Progenitor cell of endocrine pancreas (in vitro differentiated cells): ENCODE measurements at regions not wholly inside any gene's neighbourhood (a gene's known extent, or its start where the extent isn't known, plus 50 kb on each side); places are given as distances from the start of the nearest gene placed in this dataset. TPM values are rescaled to one million over a fixed set of nuclear protein-coding genes. Genes with fewer than 3 reads are reported as not detected.

Experiments used
- DNase-seq: peaks from one replicate; pipeline ENCODE4 v3.0.0; 2021; ENCODE audit warnings: low spot score; ENCODE audit not compliant: unreplicated experiment
- H3K27ac Mint-ChIP-seq: 2 replicates; pipeline ENCODE4 v1.8.0; 2021; ENCODE audit warnings: mild to moderate bottlenecking, moderate library complexity, mixed read lengths
- H3K27me3 Mint-ChIP-seq: 2 replicates; pipeline ENCODE4 v1.8.0; 2021; ENCODE audit warnings: mixed read lengths
- H3K36me3 Mint-ChIP-seq: 2 replicates; pipeline ENCODE4 v1.8.0; 2022; ENCODE audit warnings: mixed read lengths; ENCODE audit not compliant: insufficient read depth
- H3K4me1 Mint-ChIP-seq: 2 replicates; pipeline ENCODE4 v1.8.0; 2021; ENCODE audit warnings: low read depth, mixed read lengths
- H3K4me3 Mint-ChIP-seq: 2 replicates; pipeline ENCODE4 v1.8.0; 2021; ENCODE audit warnings: low read depth, mild to moderate bottlenecking, moderate library complexity, mixed read lengths
- H3K9me3 Mint-ChIP-seq: 2 replicates; pipeline ENCODE4 v1.8.0; 2021; ENCODE audit warnings: low read depth, mixed read lengths
- microRNA-seq: library from miRNA; unstranded; fragments of <30 nt; microRNA quantifications from one replicate; pipeline ENCODE4 v1.1.0, GENCODE V29; 2020; ENCODE audit warnings: borderline number of aligned reads; ENCODE audit not compliant: unreplicated experiment
- TF ChIP-seq, protein P1 (sequence below): fragments of 200-600 bp; sonication (generic); IDR thresholded peaks from one replicate; pipeline ENCODE4 v1.5.0; 2021; ENCODE audit warnings: antibody characterized with exemption, mild to moderate bottlenecking; ENCODE audit not compliant: unreplicated experiment

DNA sequence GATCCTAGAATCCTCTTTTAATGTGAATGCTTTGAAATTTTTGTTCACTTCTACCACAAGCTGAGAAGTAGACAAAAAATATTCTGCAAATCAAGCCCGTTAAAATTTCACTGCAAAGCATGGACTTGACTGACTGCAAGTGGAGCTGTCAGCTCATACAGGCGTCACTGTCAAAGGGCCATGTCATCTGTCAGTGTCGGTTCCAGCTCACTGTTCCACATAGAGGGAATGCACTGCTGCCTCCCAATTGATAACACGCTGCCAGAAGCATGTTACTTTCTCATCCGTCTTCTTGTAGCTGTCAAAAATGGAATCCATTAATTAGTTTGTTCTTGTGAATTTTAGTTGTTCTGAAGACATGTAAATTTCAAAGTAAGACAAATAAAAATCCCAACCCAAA lies 50.4 kb upstream of the FBXL4 start:
- TF ChIP-seq, protein P1, sequence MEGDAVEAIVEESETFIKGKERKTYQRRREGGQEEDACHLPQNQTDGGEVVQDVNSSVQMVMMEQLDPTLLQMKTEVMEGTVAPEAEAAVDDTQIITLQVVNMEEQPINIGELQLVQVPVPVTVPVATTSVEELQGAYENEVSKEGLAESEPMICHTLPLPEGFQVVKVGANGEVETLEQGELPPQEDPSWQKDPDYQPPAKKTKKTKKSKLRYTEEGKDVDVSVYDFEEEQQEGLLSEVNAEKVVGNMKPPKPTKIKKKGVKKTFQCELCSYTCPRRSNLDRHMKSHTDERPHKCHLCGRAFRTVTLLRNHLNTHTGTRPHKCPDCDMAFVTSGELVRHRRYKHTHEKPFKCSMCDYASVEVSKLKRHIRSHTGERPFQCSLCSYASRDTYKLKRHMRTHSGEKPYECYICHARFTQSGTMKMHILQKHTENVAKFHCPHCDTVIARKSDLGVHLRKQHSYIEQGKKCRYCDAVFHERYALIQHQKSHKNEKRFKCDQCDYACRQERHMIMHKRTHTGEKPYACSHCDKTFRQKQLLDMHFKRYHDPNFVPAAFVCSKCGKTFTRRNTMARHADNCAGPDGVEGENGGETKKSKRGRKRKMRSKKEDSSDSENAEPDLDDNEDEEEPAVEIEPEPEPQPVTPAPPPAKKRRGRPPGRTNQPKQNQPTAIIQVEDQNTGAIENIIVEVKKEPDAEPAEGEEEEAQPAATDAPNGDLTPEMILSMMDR, result no peak
- H3K36me3 Mint-ChIP-seq, result no peaks in the 10 kb centered on the region
- peaks cover 3% of the 10 kb centered on the region for H3K27me3 Mint-ChIP-seq
- H3K9me3 Mint-ChIP-seq, result no peaks in the 10 kb centered on the region
- no peaks in the 10 kb centered on the region for H3K4me1 Mint-ChIP-seq
- no peak for DNase-seq
- H3K4me3 Mint-ChIP-seq, result no peak overlapping the region
- no peak overlapping the region for H3K27ac Mint-ChIP-seq

Small RNAs in the stretch of these regions (microRNA-seq; reads per million reads assigned to microRNA genes)
- not detected for gene MIR548AI
